GM18951 (cell line): ENCODE measurements at regions not wholly inside any gene's neighbourhood (a gene's known extent, or its start where the extent isn't known, plus 50 kb on each side); places are given as distances from the start of the nearest gene placed in this dataset.
"Not testable (repeated sequence)": the region's sequence is repeated elsewhere in the genome, so short reads cannot be mapped to it uniquely, and the experiment has no call there.

ENCODE experiments used
- POLR2A ChIP-seq: IDR thresholded peaks from 4 replicates; pipeline ENCODE4 v1.6.1; 2011; ENCODE audit warnings: mild to moderate bottlenecking; ENCODE audit not compliant: insufficient read length, insufficient read depth; ENCODE audit errors: extremely low read depth
- in situ Hi-C: fragments of 300-500 bp; cut with MboI; formaldehyde crosslinking; loops from one replicate; pipeline ENCODE4 v1.12.0; 2022; ENCODE audit warnings: low sequenced_read_pairs, mixed read lengths, inconsistent platforms; ENCODE audit not compliant: unreplicated experiment

DNA sequence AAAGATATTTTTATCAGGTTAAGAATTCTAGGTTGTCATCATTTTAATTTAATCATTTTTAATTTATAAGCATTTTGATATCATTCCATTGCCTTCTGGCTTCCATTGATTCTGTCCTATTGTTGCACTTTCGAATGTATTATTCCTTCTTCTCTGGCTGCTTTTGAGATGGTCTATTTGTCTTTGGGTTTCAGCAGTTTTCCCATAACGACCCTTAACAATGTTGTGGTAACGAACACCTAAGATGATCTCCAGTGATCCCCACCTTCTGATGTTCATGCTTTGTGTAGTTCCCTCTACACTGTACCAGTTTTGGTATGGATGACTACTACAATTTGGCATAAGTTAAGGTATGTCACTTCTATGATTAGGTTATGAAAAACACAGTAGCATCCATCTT, 59.9 kb downstream of the MINAR1 start:
- in situ Hi-C loops, result no loop called here

DNA sequence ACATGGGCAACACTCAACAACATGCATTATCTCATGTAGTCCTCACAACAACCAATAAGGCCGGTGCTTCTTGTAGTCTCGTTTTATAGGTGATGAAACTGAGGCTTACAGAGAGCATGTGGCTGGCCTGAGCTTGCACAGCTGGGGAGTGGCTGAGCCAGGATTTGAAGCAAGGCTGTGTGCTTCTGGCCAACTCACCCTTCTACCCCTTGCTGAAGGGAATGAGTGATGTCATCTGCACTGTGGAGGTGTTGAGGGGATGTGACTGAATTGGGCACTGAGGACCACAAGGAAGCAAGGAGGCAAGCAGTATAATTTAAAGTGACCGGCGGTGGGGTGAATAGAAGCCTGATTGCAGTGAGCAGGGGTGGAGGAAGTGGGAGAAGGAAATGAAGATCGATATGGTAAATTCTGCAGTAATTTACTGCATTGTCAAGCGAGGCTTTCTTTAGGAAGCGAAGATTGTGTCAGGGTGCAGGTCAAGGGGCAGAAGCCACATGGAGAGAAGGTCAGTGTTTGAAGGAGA, 62.3 kb downstream of the MINAR1 start:
- in situ Hi-C loops, result no loop called here
- no peak for TF ChIP-seq POLR2A

More for the DNA sequence above, 59.9 kb downstream of the MINAR1 start:
- no peak for TF ChIP-seq POLR2A

DNA sequence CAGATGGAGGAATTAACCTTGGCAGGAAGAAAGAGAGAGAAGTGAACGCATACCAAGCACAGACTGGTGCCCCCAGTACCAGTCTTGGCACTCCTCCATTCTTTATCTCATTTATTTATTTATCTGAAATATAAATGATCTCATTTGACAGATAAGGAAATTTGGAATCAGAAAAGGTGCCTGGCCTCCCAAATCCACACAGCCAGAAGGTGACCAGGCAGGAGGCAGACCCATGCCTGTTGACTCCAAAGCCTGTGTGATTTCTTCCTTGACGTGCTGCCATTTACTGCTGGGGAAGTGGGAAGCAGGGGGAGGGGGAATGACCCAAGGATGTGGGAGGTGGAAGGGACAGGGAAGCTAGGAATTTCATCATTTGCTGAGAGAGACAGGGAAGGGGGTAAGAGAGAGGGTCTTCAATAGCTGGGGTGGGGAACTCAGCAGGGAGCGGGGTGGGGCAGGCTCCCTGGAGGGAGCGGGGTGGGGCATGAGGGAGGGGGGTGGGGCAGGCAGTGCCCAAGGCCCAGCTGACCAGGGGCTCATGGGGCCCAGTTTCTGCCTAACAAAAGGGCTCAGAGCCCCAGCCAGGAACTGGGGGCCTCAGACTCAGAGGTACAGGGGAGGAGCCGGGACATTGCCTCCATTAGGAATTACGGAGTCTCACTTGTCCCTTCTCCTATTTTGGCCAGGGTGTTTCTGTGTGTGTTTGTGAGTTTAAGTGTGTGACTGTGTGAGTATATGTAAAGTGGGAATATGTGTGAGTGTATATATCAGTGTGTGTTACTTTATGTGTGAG, 63.0 kb downstream of the MINAR1 start:
- in situ Hi-C loops, result no loop called here
- no peak for TF ChIP-seq POLR2A

DNA sequence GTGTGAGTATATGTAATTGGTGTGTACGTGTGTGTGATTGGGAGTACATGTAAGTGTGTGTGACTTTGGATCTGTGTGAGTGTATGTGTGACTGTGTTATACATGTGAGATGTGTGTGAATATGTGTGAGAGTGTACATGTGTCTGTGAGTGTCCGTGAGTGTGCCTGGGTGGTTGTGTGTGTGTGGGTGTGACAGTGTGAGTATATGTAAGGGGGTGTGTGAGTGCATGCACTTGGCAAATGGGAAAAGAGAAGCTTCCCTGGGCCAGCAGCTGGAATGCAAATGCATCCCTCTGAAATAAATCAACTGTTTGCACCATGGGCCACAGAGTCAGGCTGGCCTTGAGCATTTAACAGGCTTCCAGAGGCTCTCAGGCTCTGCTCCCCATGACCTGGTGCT, 63.6 kb downstream of the MINAR1 start:
- no peak for TF ChIP-seq POLR2A
- in situ Hi-C loops, result no loop called here

DNA sequence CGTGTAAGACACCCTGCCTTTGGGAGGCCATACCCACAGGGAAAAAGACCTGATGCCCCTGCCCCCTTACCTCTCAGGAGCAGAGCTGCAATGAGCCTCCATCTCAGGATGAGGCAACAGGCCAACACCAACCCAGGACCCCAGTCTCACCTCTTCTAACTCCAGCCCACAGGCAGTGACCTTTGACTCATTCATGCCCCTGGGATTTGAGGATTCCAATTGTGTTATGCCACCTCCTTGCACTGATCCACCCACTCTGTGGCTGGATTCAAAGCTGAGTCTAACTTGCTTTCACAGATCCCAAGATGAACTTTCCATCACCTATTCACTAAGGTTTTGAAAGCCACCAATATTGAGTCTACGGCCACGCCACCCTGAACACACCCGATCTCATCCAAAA, 64.7 kb downstream of the MINAR1 start:
- in situ Hi-C loops, result no loop called here

DNA sequence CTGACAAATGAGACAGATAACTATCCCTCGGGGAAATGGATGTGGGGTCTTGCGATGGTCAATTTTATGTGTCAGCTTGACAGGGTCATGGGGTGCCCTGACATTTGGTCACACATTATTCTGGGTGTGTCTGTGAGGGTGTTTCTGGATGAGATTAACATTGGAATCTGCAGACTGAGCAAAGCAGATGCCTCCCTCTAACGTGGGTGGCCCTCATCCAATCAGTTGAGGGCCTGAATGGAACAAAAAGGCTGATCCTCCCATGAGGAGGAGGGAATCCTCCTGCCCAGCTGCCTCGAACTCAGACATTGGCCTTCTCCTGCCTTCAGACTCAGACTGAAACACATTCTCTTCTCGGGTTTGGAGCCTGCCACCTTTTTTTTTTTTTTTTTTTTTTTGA, 69.0 kb downstream of the MINAR1 start:
- no peak for TF ChIP-seq POLR2A
- in situ Hi-C loops, result no loop called here

More for the DNA sequence above, 64.7 kb downstream of the MINAR1 start:
- TF ChIP-seq POLR2A, result no peak

DNA sequence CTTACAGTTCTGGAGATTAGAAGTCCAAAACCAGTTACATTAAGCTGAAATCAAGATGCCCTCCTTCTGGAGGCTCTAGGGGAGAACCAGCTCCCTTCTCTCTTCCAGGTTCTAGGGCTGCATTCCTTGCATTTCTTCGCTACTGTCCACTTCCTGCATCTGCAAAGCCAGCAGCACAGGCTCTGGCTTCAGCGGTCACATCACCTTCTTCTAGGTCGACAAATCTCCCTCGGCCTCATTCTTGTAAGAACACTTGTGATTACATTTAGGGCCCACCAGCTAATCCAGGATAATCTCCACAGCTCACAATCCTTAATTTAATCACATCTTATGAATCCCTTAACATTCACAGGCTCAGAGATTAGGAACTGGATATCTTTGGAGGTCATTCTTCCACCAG, 73.8 kb downstream of the MINAR1 start:
- in situ Hi-C loops, result no loop called here
- no peak for TF ChIP-seq POLR2A

DNA sequence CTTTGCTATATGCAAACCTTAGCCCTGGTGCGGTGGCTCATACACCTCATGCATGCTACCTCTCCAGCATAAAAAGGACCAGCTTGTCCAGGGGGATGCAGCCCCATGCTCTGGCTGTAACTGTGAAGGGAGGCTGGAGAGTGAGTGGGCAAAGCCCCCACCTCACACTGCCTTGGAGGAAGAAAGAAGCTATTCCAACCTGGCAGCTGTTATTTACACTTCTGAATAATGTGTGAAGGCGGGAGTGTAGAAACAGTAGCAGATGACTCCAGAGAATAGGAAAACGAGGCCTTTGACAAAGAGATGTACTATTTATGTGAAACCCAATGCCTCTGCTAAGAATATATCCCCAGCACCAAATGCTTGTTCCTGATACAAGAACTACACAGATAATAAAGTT, 80.7 kb downstream of the MINAR1 start:
- in situ Hi-C loops, result not testable (repeated sequence)

DNA sequence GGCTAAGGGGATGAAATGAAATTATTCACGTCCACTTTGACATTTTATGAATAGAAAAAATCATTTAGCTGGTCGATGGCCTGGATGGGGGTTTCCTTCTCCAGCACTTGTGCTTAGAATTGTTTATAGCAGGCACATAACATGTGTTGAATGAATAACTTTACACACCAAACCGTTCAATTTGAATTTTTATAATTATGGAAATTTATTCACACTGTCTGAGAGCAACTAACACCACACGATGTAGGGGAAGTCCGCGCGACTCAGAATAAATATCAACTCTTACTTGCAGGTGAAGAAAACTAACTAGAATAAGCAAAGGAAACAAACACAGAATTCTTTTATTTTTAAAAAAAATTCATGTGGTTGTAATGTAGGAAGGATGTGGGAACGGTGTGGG, 81.3 kb downstream of the MINAR1 start:
- in situ Hi-C loops, result no loop called here
- no peak for TF ChIP-seq POLR2A

DNA sequence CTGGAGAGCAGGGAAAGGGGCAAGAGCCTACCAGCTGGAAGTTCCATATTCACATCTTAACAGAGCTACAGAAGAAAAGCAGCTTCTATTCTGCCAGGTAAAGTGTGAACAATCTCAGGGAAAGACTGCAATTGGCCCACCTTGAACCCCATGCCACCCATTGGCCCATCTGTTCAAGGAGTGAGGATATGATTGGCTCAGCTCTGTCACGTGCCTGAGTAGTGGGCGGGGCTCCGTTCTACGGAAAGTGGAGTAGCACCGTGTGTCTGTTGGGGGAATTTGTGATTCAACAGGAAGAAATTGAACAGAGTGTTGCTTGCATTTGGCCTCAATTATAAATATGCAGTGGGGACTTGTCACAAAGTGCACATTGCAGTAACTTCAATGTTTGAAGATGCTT, 81.8 kb downstream of the MINAR1 start:
- no peak for TF ChIP-seq POLR2A
- in situ Hi-C loops, result no loop called here

DNA sequence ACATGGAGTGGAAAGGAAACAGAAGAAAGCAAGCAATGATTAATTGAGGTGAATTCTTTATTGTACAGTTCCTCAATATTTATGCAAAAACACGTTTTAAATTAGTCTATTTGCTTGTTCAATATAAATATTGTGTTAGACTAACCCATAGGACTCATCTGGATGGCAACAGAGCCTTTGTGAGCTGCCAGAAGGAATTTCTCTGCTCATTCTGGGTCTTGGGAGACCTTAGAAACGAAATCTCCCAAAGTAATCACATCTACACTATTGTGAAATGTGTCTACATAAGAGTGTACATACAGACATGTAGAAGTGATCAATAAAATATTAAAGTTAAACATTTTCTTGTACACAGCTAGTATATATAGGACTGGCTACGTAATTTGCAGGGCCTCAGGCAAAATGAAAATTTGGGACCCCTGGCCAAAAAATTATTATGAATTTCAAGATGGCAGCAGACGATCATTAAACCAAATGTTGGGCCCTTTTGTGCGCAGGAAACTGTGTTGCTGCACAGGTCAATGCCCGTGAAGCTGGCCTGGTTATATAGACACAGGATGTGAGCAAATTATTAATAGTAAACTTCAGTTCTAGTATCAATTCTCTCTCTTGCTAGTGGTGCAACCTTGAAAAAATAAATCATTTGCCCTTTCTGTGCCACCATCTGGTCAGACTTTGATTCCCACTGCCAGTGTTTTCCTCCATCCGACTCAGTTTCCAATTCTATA, 83.3 kb downstream of the MINAR1 start:
- TF ChIP-seq POLR2A, result no peak
- in situ Hi-C loops, result no loop called here

DNA sequence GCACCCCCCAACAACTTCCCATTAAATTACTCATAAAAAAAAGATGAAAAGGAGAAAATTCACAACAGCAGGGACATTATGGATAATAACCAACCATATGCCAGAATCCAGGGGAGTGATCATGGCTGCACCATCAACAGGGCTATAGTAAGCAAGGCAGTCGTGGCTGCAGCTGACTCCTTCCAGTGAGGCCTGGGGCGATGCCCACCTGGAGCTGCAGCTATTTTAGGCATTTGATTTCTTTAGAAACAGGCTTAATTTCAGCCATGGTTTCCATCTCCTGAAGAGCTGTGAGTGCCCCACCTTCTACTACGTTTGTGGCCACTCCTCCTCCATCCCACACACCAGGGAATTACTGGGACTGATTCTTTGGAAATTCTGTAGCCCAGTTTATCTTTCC, 84.0 kb downstream of the MINAR1 start:
- in situ Hi-C loops, result no loop called here
- no peak for TF ChIP-seq POLR2A

DNA sequence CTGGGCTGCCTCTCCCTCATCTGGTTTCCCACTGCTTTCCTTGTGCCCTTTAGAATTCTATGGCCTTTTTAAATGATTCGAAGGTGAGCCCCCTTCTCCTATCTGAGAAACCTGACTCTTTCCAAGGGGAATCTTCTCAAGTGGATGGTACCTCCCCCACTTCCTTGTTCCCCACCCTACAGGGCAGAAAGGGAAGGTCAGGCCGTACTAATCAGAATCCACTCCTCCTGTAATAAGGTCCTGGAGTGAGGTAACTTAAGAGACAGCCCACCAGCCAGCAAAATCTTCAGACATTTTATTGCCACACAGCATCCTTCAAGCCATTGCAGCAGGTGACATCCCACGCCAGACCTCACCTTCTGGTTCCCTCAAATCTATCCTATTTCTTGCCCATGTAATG, 84.5 kb downstream of the MINAR1 start:
- no peak for TF ChIP-seq POLR2A
- in situ Hi-C loops, result no loop called here

DNA sequence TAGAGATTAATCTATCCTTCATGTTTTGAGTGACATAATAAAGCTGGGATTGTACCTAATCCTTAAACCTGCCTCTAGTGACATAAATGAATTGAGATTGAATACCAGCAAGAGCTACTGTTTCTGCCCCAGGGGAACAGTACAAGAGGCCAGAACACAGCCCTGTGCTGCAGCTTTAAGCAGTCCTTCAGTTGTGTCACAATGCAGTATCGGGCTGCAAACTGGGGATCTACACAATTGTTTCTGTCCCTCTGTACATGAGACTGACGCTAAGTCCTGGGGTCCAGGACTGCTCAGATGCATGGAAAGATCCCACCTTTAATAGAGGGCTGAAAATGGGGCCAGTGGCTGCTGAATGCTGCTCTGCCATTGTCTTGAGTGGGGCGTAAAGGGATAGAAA, 87.5 kb downstream of the MINAR1 start:
- in situ Hi-C loops, result no loop called here
- TF ChIP-seq POLR2A, result no peak
